Transverse colon (tissue), 4 donors: ENCODE measurements at regions not wholly inside any gene's neighbourhood (a gene's known extent, or its start where the extent isn't known, plus 50 kb on each side); places are given as distances from the start of the nearest gene placed in this dataset.

Experiments
- EP300 ChIP-seq: sonication (generic); formaldehyde crosslinking; IDR thresholded peaks from one replicate; pipeline ENCODE4 v1.6.1; 2017; ENCODE audit warnings: antibody characterized with exemption, low read depth
- POLR2A ChIP-seq: fragments of 450-650 bp; IDR thresholded peaks from one replicate; pipeline ENCODE4 v1.6.1; 2016; ENCODE audit warnings: antibody characterized with exemption, mild to moderate bottlenecking, moderate library complexity
- POLR2AphosphoS5 ChIP-seq, 3 donors: sonication (generic); formaldehyde crosslinking; IDR thresholded peaks; one replicate each; pipeline ENCODE4 v1.6.1; 2016; ENCODE audit warnings: antibody characterized with exemption in 3 of 3
- TF ChIP-seq, protein P1 (sequence below), 5 experiments: fragments of 200-600 bp in 3 of 5; fragments of 450-650 bp in 2 of 5; sonication (generic) in 3 of 5; IDR thresholded peaks; 1 replicate in 2 of 5; 2 replicates in 3 of 5; pipeline ENCODE4 v1.5.1; 2016 to 2017; ENCODE audit warnings: antibody characterized with exemption in 5 of 5, inconsistent platforms in 3 of 5, mild to moderate bottlenecking in 2 of 5, moderate library complexity in 1 of 5

- TF ChIP-seq, protein P1, sequence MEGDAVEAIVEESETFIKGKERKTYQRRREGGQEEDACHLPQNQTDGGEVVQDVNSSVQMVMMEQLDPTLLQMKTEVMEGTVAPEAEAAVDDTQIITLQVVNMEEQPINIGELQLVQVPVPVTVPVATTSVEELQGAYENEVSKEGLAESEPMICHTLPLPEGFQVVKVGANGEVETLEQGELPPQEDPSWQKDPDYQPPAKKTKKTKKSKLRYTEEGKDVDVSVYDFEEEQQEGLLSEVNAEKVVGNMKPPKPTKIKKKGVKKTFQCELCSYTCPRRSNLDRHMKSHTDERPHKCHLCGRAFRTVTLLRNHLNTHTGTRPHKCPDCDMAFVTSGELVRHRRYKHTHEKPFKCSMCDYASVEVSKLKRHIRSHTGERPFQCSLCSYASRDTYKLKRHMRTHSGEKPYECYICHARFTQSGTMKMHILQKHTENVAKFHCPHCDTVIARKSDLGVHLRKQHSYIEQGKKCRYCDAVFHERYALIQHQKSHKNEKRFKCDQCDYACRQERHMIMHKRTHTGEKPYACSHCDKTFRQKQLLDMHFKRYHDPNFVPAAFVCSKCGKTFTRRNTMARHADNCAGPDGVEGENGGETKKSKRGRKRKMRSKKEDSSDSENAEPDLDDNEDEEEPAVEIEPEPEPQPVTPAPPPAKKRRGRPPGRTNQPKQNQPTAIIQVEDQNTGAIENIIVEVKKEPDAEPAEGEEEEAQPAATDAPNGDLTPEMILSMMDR (IDR thresholded peaks at IDR 0.05), result no peak
- TF ChIP-seq POLR2AphosphoS5 (IDR thresholded peaks at IDR 0.05), result no peak
- TF ChIP-seq POLR2A, result no peak
- TF ChIP-seq EP300, result no peak
Measured at GRCh38 chr3:74137790-74138189, 476.7 kb downstream of the CNTN3 start.
